ENCODE measurements at regions not wholly inside any gene's neighbourhood (a gene's known extent, or its start where the extent isn't known, plus 50 kb on each side); places are given as distances from the start of the nearest gene placed in this dataset.

- CTCF ChIA-PET, result no interaction called here
Measured at GRCh38 chr3:72217570-72217969, 432.6 kb upstream of the PROK2 start.

More at GRCh38 chr3:72217570-72217969, 432.6 kb upstream of the PROK2 start:
- dilution Hi-C loops (cut with HindIII; ENCODE audit: low sequenced_read_pairs, unreplicated experiment), result no loop called here
- no peak overlapping the region for H3K23ac ChIP-seq (ENCODE audit: low read depth, low read length)
- no peak overlapping the region for H2AFZ ChIP-seq (replicated peaks; ENCODE audit: low read length, poor library complexity)
- H3K18ac ChIP-seq (ENCODE audit: low read depth, low read length), result no peak overlapping the region
- no TSS peak for BruUV-seq (replicated peaks)
- H3K4me1 ChIP-seq (ENCODE audit: control insufficient read depth, insufficient read depth, low read length), result no peaks in the 10 kb centered on the region; the same call in 1 of the 2 replicates
- H3K9ac ChIP-seq (ENCODE audit: low read depth, low read length), result no peak overlapping the region
- DNase-seq (no peak), ATAC-seq (ENCODE audit: low read depth) (no peak)
- H4K20me1 ChIP-seq (ENCODE audit: insufficient read depth, low read length), result no peaks in the 10 kb centered on the region
- H4K5ac ChIP-seq (ENCODE audit: low read depth, low read length), result no peak overlapping the region
- H3K4me2 ChIP-seq (ENCODE audit: low read depth, low read length), result no peak overlapping the region
- POLR2A ChIA-PET (ENCODE audit: unreplicated experiment), result no interaction called here
- H3K56ac ChIP-seq (ENCODE audit: extremely low read depth, insufficient read depth, low read length), result no peak overlapping the region
- no peak overlapping the region for H2BK120ac ChIP-seq (ENCODE audit: low read depth, low read length)
- 24 to 100% methylated on average over 1 to 3 of the region's 7 CpGs for WGBS, 2 experiments (ENCODE audit: extremely low coverage in 2 of 2, insufficient read length in 1 of 2)
- intact Hi-C loops (cut with micrococcal nuclease), result no loop called here
- H3K36me3 ChIP-seq (ENCODE audit: control insufficient read depth, insufficient read depth, low read length), result no peaks in the 10 kb centered on the region
- H2BK20ac ChIP-seq (ENCODE audit: low read depth, low read length), result no peak overlapping the region
- H3K9me3 ChIP-seq (ENCODE audit: control insufficient read depth, insufficient read depth, low read length), result no peaks in the 10 kb centered on the region
- no peak overlapping the region for H4K8ac ChIP-seq (ENCODE audit: low read depth in 2 of 2, low read length in 2 of 2)
- no peak overlapping the region for H2BK5ac ChIP-seq (ENCODE audit: low read depth, low read length, poor library complexity, severe bottlenecking)
- no peak overlapping the region for H3K27ac ChIP-seq (ENCODE audit: insufficient read depth, low read length)
- in situ Hi-C loops (cut with MboI; ENCODE audit: low sequenced_read_pairs), result no loop called here
- H3K27me3 ChIP-seq (ENCODE audit: control insufficient read depth, insufficient read depth, low read length), result peaks cover 4% of the 10 kb centered on the region
- no peak overlapping the region for H2BK15ac ChIP-seq (ENCODE audit: low read depth, low read length)
- H3K4me3 ChIP-seq (ENCODE audit: insufficient read depth, low read depth, low read length), result no peak overlapping the region
- H3K4ac ChIP-seq (ENCODE audit: low read depth, low read length), result no peak overlapping the region
- TF ChIP-seq ELK1 (IDR thresholded peaks at IDR 0.05; ENCODE audit: borderline replicate concordance, low read depth, low read length), result no peak
- no peak for TF ChIP-seq USF2 (IDR thresholded peaks at IDR 0.05; ENCODE audit: low read depth, low read length)
- no peak for TF ChIP-seq CHD1 (IDR thresholded peaks at IDR 0.05; ENCODE audit: low read depth, low read length)
- TF ChIP-seq MXI1 (IDR thresholded peaks at IDR 0.05; ENCODE audit: borderline replicate concordance, low read depth, low read length), result no peak
- no peak overlapping the region for H2AK5ac ChIP-seq (ENCODE audit: low read depth, low read length)
- no peak overlapping the region for H4K91ac ChIP-seq (ENCODE audit: insufficient read depth, low read depth, low read length)
- no peaks in the 10 kb centered on the region for H3K9me1 ChIP-seq (ENCODE audit: insufficient read depth, low read length)
- H3K79me1 ChIP-seq (ENCODE audit: low read depth in 1 of 2, low read length in 2 of 2), result no peaks in the 10 kb centered on the region
- no peak overlapping the region for H3K14ac ChIP-seq (replicated peaks; ENCODE audit: low read depth, low read length)
- H2AK9ac ChIP-seq (replicated peaks; ENCODE audit: low read depth, low read length, poor library complexity), result no peak overlapping the region

Measured in IMR-90 (cell line).